ENCODE measurements at regions not wholly inside any gene's neighbourhood (a gene's known extent, or its start where the extent isn't known, plus 50 kb on each side); places are given as distances from the start of the nearest gene placed in this dataset.

- ChIA-PET CTCF (ENCODE audit: low intra/inter-chr PET ratio, low total read pairs) (no interaction called here), POLR2A (no interaction called here)
- no peak for DNase-seq (ENCODE audit: low spot score)
- Histone ChIP-seq H3K27me3 (ENCODE audit: control insufficient read depth in 1 of 2, insufficient read depth in 2 of 2, low read length in 2 of 2) (no peaks in the 10 kb centered on the region), H2AFZ (ENCODE audit: low read length) (no peak overlapping the region), H3K79me2 (ENCODE audit: insufficient read depth, low read length) (no peaks in the 10 kb centered on the region), H3K4me1 (ENCODE audit: insufficient read depth, low read length) (no peaks in the 10 kb centered on the region), H3K4me3 (replicated peaks in 1 of 3; ENCODE audit: insufficient read depth in 1 of 3, low read depth in 2 of 3, low read length in 3 of 3) (no peak overlapping the region), H3K4me2 (ENCODE audit: low read depth, low read length) (no peak overlapping the region), H3K27ac (ENCODE audit: extremely low read length, insufficient read depth, low read length) (no peak overlapping the region), H3K9me3 (ENCODE audit: low read length) (no peaks in the 10 kb centered on the region), H4K20me1 (ENCODE audit: insufficient read depth, low read length) (no peaks in the 10 kb centered on the region), H3K36me3 (replicated peaks in 1 of 2; ENCODE audit: control insufficient read depth in 1 of 2, insufficient read depth in 2 of 2, low read length in 2 of 2) (no peaks in the 10 kb centered on the region), H3K9ac (ENCODE audit: insufficient read depth, low read depth, low read length) (no peak overlapping the region)
- in situ Hi-C loops (cut with HindIII; ENCODE audit: extremely low pct_ligation_motif_present, low pct_unique_long_range_greater_than_20kb) (no loop called here), intact Hi-C loops (cut with micrococcal nuclease; ENCODE audit: unreplicated experiment) (no loop called here)
- no peak for FAIRE-seq
- BruUV-seq (replicated peaks), result no TSS peak
- WGBS (ENCODE audit: low lambda C conversion rate), result 13% methylated on average over 7 of the region's 7 CpGs
- no peak for ATAC-seq
- no peak for TF ChIP-seq SNRNP70 (IDR thresholded peaks at IDR 0.05; ENCODE audit: low read depth, low read length)
- no peak for TF ChIP-seq ZFP36L2 (CRISPR knock-in tag; IDR thresholded peaks at IDR 0.05)
- TF ChIP-seq MIXL1 (CRISPR knock-in tag; IDR thresholded peaks at IDR 0.05), result no peak
- no peak for TF ChIP-seq ZHX2 (IDR thresholded peaks at IDR 0.05; ENCODE audit: low read depth)
- TF ChIP-seq ZHX2 (CRISPR knock-in tag; IDR thresholded peaks at IDR 0.05; ENCODE audit: borderline replicate concordance), result no peak
- TF ChIP-seq THAP8 (CRISPR knock-in tag; IDR thresholded peaks at IDR 0.05; ENCODE audit: borderline replicate concordance), result no peak
- TF ChIP-seq HDAC6 (IDR thresholded peaks at IDR 0.05; ENCODE audit: low read depth, low read length), result no peak
- TF ChIP-seq RARA (CRISPR knock-in tag; IDR thresholded peaks at IDR 0.05), result no peak
- TF ChIP-seq ZNF720 (CRISPR knock-in tag; IDR thresholded peaks at IDR 0.05), result no peak
- TF ChIP-seq ARNTL (CRISPR knock-in tag; IDR thresholded peaks at IDR 0.05), result no peak
- TF ChIP-seq, protein P1, sequence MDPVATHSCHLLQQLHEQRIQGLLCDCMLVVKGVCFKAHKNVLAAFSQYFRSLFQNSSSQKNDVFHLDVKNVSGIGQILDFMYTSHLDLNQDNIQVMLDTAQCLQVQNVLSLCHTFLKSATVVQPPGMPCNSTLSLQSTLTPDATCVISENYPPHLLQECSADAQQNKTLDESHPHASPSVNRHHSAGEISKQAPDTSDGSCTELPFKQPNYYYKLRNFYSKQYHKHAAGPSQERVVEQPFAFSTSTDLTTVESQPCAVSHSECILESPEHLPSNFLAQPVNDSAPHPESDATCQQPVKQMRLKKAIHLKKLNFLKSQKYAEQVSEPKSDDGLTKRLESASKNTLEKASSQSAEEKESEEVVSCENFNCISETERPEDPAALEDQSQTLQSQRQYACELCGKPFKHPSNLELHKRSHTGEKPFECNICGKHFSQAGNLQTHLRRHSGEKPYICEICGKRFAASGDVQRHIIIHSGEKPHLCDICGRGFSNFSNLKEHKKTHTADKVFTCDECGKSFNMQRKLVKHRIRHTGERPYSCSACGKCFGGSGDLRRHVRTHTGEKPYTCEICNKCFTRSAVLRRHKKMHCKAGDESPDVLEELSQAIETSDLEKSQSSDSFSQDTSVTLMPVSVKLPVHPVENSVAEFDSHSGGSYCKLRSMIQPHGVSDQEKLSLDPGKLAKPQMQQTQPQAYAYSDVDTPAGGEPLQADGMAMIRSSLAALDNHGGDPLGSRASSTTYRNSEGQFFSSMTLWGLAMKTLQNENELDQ (CRISPR knock-in tag; IDR thresholded peaks at IDR 0.05; ENCODE audit: borderline replicate concordance), result no peak
- no peak for TF ChIP-seq ZNF558 (CRISPR knock-in tag; IDR thresholded peaks at IDR 0.05; ENCODE audit: borderline replicate concordance)
- no peak for TF ChIP-seq ATF6 (CRISPR knock-in tag; conservative IDR thresholded peaks at IDR 0.05)
- TF ChIP-seq ZBTB7A (CRISPR knock-in tag; IDR thresholded peaks at IDR 0.05), result no peak
- no peak for TF ChIP-seq CAMTA2 (CRISPR knock-in tag; IDR thresholded peaks at IDR 0.05; ENCODE audit: borderline replicate concordance)
- no peak for TF ChIP-seq ZSCAN22 (CRISPR knock-in tag; IDR thresholded peaks at IDR 0.05)
Observed at GRCh38 chr16:47876511-47876910, 279.3 kb downstream of the ABCC12 start.
